Activated gamma-delta T cell treated with anti-CD3 and anti-CD28 coated beads, Interleukin-2, amount 50 U/mL, for 16 hours (primary cell): ENCODE measurements at regions not wholly inside any gene's neighbourhood (a gene's known extent, or its start where the extent isn't known, plus 50 kb on each side); places are given as distances from the start of the nearest gene placed in this dataset.

ENCODE experiments used
- DNase-seq: peaks from one replicate; pipeline ENCODE4 v3.0.0-alpha.2; 2020; ENCODE audit warnings: low read depth

GRCh38 chr3:102081572-102082289, 232.4 kb downstream of the NFKBIZ start:
- no peak for DNase-seq

DNA sequence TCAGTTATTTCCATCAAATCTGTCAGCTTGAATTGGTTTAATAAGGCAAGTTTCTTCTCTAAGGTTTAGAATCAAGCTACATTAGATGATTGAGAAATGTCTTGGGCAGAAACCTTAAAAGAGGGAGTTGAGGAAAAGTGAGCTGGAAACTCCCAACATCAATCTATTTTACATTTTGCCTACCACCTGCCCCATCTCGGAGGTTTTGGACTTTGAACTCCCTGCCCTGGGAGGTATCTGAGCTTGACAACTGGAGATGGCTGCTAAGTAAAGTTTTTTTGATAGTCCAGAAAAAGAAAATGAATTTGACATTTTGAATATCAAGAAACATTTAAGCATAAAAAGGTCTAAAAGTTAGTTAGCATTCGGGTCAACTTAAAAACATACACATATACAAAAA, 234.2 kb downstream of the NFKBIZ start:
- DNase-seq: no peak

DNA sequence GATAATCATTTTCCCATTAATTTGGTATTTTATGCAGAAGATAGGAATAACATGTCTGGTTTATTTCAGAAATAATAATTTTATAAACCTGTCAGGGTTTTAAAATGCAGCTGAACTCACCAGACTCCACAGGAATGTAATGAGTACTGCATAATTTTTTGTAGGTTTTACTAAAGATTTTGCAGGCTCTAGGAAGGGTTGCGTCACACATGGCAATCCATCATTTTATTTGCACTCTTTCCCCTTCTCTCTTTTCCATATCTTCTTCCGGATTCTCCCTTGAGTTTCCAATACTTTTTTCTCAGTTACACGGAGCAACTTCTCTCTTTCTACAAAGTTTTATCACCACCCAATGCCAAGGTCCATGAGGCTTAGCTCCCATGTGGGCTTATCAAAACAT, 234.7 kb downstream of the NFKBIZ start:
- DNase-seq: no peak

- no peak for DNase-seq
Observed at GRCh38 chr3:102084704-102085103, 235.4 kb downstream of the NFKBIZ start.

- no peak for DNase-seq
Observed at GRCh38 chr3:102085431-102086176, 236.3 kb downstream of the NFKBIZ start.

DNA sequence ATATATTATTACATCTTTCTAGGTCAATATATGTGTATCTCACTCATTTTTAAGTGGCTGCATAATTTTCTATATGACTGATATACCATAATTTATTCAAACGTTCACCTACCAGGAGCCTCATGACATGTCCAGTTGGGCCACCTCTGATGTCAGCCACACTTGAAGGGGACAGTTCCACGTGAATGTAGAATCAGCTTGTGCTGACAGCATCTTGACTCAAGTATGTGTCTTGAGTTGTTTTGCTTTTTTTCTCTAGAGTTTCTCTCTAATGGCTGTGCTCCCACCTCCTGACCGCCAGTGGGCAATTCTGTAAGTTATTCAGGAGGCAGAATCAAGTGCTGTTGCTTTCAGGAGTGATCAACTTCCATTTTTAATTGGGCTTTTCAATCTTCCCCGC, 237.9 kb downstream of the NFKBIZ start:
- no peak for DNase-seq

GRCh38 chr3:102089239-102089638, 239.9 kb downstream of the NFKBIZ start:
- no peak for DNase-seq

DNA sequence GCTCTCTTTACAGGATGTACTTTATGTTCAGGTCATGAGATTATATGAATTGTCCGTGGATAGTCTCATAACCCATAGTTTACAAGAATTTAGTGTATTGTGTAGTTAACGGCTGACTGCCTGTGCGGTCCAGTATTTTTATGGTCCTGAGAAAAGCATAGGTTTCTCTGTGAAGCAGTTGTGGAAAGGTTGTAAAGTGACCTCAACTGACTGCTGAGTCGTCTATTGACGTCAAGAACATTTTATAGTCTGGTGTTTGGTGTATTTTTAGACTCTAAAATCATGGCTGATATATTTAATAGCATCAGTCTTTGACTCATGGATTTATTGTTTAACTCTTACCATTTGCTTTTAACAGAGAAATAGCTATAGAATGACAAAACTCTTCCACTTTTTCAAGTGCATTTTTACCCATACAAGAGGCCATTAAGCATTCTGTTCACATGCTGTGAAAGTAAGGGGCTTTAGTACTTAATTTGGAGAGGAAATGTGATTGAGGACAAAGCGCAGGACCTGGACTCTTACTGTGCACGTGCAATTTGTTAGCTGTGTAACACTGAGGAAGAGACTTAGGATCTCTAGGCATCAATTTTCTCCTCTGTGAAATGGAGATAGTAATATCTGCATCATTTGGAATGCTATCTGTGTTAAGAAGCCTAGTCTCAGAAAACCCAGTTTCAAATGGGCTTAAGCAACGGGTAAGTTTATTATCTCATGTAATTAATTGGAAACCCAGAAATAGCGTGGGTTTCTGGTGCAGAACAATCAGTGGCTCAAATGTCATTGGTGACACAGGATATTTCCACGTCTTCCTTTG, 240.8 kb downstream of the NFKBIZ start:
- DNase-seq: no peak

DNA sequence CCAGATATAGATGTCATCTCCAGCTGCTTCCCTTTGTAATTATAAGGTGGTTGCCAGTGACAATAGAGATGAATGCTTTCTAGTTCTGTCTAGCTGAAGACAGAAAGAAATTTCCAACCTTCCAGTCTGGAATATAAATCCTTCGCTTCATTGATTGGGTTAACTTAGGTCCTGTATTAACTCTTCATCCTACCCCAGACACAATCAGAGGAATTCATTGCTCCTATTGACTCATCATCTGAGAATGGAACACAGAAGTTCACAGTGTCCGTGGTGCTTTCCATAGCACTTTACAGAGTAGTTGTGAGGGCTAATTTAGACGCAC, 241.4 kb downstream of the NFKBIZ start:
- DNase-seq: no peak

- DNase-seq: no peak
Observed at GRCh38 chr3:102091358-102091757, 242.0 kb downstream of the NFKBIZ start.

DNA sequence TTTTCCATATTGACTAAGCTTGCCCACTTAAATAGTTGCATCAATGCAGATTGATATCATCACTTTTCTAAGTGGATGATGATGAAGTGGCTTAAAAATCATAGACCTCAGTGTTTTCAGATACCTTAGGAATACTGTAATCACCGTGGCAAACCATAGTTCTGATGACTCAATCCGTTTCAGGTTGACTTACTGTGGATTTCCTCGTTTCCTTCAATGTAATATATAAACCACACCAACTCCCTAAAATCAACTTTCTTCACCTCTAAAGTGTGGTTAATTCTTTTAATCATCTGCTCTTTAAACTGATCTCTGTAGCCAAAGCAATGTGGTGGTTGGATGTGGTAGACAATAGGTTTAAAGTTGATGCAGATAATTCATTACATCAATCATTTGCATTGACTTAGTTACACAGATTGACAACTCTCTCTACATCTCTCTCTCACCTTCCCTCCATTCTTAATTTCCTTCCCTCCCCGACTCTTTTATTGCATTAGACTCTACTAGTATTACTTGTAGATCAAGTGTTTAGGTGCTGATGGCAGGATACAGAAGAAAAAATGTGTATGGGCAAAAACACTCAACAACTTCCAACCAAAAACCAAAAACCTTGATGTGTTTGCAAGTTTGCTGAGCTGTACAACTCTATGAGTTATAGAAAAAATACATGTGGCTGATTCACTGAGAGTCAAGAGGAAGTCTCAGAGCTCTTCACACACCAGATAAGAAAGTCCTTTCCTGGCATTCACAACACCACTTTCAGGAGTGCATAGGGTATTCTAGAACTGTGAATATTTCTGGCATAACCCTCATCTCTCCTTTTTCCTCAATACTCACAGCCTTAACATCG, 243.5 kb downstream of the NFKBIZ start:
- no peak for DNase-seq

GRCh38 chr3:102094506-102094905, 245.2 kb downstream of the NFKBIZ start:
- no peak for DNase-seq

DNA sequence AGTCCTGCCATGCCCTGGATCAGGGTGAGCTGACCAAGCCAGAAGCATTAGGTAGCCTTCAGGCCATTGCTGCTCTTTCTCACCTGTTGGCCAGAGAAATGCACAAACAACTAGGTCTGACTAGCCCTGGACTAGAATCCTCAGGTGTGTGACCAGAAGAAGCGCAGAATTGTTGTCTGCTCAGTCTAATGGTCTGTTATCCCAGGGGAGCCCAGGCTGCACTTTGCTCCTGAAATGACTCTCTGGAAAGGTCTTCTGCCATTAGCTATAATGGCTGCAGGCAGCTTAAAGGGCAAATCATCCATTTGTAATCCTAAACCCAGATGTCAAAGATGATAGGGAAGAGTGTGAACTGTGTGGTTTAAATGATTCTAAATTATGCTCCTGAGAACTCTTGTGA, 246.1 kb downstream of the NFKBIZ start:
- DNase-seq: no peak

- no peak for DNase-seq
Observed at GRCh38 chr3:102096066-102096465, 246.8 kb downstream of the NFKBIZ start.

DNA sequence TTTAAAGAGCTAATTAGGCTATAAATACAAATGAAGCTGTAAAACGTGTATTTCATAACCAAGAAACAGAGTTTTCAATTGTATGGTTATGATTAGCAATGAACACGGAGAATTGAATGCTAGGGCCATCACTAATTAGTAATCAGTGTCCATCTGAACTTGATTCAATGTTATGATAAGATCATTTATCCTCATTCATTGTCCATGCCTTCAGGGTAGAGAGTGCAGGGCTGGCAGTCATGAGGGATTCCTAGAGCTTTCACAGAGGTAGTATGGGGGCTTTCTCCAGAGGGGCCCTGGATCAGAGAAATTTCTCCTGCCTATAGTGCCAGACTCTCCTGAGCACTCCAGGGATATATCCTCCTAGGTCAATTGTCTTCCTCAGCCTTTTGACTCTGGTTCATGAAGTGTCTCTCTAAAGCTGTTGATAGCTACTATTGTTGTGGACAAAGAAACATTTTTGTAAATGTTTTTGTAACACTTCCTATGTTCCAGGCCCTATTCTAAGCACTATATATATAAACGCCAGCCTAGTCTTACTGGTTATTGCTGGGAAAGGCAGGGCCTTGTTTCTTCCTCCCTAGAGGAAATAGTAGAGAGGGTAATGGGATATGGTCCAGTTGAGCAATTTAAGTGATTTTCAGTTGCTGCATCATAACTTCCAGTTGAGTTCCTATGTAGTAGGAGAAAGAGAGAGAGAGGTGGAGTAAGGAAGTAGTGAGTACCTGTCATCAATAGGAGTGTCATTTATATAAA, 249.0 kb downstream of the NFKBIZ start:
- no peak for DNase-seq

- no peak for DNase-seq
Observed at GRCh38 chr3:102099913-102100312, 250.6 kb downstream of the NFKBIZ start.

GRCh38 chr3:102102394-102102793, 253.1 kb downstream of the NFKBIZ start:
- DNase-seq: no peak

DNA sequence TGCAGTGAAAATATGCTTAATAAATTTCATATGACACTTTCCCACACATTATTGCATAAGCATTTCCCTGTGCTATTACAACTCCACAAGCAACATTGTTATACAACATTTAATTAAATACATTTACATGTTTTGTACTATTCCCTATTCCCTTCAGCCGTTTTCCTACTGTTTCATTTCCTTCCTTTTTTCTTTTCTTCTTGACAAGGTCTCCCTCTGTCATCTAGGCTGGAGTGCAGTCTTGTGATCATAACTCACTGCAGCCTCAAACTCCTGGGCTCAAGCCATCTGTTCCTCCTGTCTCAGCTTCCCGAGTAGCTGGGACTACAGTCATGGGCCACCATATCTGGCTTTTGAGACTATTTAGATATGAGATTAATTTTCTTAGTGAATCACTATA, 254.7 kb downstream of the NFKBIZ start:
- DNase-seq: no peak

- no peak for DNase-seq
Observed at GRCh38 chr3:102105193-102105592, 255.9 kb downstream of the NFKBIZ start.

DNA sequence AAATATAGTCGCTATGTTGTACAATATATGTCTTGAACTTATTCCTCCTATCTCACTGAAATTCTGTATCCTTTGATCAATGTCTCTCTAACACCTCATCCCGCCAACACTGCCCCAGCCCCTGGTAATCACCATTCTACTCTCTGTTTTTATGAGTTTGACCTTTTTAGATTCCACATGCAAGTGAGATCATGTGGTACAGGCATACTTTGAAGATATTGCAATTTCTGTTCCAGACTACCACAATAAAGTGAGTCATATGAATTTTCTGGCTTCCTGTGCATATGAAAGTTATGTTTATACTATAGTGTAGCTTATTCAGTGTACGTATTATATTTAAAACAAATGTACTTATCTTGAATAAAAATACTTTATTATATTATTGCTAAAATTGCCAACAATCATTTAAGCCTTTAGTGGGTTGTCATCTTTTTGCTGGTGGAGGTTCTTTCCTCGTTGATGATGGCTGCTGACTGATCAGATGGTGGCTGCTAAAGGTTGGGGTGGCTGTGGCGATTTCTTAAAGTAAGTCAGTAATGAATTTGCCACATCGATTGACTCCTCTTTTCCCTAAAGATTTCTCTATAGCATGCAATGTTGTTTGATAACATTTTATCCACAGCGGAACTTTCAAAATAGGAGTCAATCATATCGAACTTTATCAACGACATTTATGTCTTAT, 257.2 kb downstream of the NFKBIZ start:
- DNase-seq: no peak
